Smooth muscle cell (in vitro differentiated cells): ENCODE measurements at regions not wholly inside any gene's neighbourhood (a gene's known extent, or its start where the extent isn't known, plus 50 kb on each side); places are given as distances from the start of the nearest gene placed in this dataset.

Experiments
- DNase-seq: peaks from one replicate; lab custom pipeline; 2025; ENCODE audit not compliant: unreplicated experiment; lab: John Stamatoyannopoulos, UW
- H2AFZ ChIP-seq: fragments of 200-600 bp; sonication (generic); 2 replicates; pipeline ENCODE4 v1.6.0; 2016; ENCODE audit warnings: antibody characterized with exemption, low read depth, mild to moderate bottlenecking
- H3F3A ChIP-seq: fragments of 200-600 bp; sonication (generic); 2 replicates; pipeline ENCODE4 v1.6.0; 2017; ENCODE audit warnings: antibody characterized with exemption, low read depth
- H3K27ac ChIP-seq: fragments of 200-600 bp; sonication (generic); 2 replicates; pipeline ENCODE4 v1.5.1; 2016; ENCODE audit warnings: low read depth, mild to moderate bottlenecking
- H3K27me3 ChIP-seq: fragments of 200-600 bp; sonication (generic); 2 replicates; pipeline ENCODE4 v1.6.1; 2016; ENCODE audit warnings: low read depth, mild to moderate bottlenecking
- H3K36me3 ChIP-seq: fragments of 200-600 bp; sonication (generic); 2 replicates; pipeline ENCODE4 v1.5.1; 2016; ENCODE audit warnings: low read depth
- H3K4me1 ChIP-seq: fragments of 200-600 bp; sonication (generic); 2 replicates; pipeline ENCODE4 v1.5.1; 2016; ENCODE audit warnings: low read depth
- H3K4me2 ChIP-seq: fragments of 200-600 bp; sonication (generic); 2 replicates; pipeline ENCODE4 v1.6.0; 2016; ENCODE audit warnings: mild to moderate bottlenecking
- H3K4me3 ChIP-seq: fragments of 200-600 bp; sonication (generic); 2 replicates; pipeline ENCODE4 v1.5.1; 2016; ENCODE audit warnings: mild to moderate bottlenecking
- H3K79me2 ChIP-seq: fragments of 200-600 bp; sonication (generic); 2 replicates; pipeline ENCODE4 v1.6.0; 2016; ENCODE audit warnings: low read depth, mild to moderate bottlenecking
- H3K9ac ChIP-seq: fragments of 200-600 bp; sonication (generic); 2 replicates; pipeline ENCODE4 v1.6.0; 2016; ENCODE audit warnings: low read depth
- H3K9me3 ChIP-seq: fragments of 200-600 bp; sonication (generic); replicated peaks from 2 replicates; pipeline ENCODE4 v1.5.1; 2016; ENCODE audit warnings: low read depth
- H4K20me1 ChIP-seq: fragments of 200-600 bp; sonication (generic); 2 replicates; pipeline ENCODE4 v1.6.0; 2016; ENCODE audit warnings: low read depth
- CTCF ChIP-seq: fragments of 200-600 bp; sonication (generic); IDR thresholded peaks from 2 replicates; pipeline ENCODE4 v1.5.1; 2017; ENCODE audit warnings: borderline replicate concordance, mild to moderate bottlenecking, antibody characterized with exemption; ENCODE audit not compliant: insufficient read depth, poor library complexity, severe bottlenecking
- WGBS: methylation state at CpG from one replicate; pipeline ENCODE4 v1.1.7; 2016; ENCODE audit warnings: low lambda C conversion rate; 5-methylcytosine and 5-hydroxymethylcytosine counted together

- H3K79me2 ChIP-seq = no peaks in the 10 kb centered on the region
- no peak overlapping the region for H2AFZ ChIP-seq
- no peaks in the 10 kb centered on the region for H3K9me3 ChIP-seq
- H4K20me1 ChIP-seq = no peaks in the 10 kb centered on the region
- H3K9ac ChIP-seq = no peak overlapping the region
- no peaks in the 10 kb centered on the region for H3K36me3 ChIP-seq
- no peaks in the 10 kb centered on the region for H3K4me1 ChIP-seq
- no peak overlapping the region for H3K4me2 ChIP-seq
- no peak for DNase-seq
- 82% methylated on average over 3 of the region's 3 CpGs for WGBS
- H3F3A ChIP-seq = no peaks in the 10 kb centered on the region
- no peak overlapping the region for H3K27ac ChIP-seq
- no peak for TF ChIP-seq CTCF
- no peaks in the 10 kb centered on the region for H3K27me3 ChIP-seq
- no peak overlapping the region for H3K4me3 ChIP-seq
Observed at GRCh38 chr9:135366104-135366503, 113.5 kb upstream of the PPP1R26 start.

GRCh38 chr9:135369412-135369990 is 110.1 kb upstream of the PPP1R26 start:
- no peak overlapping the region for H2AFZ ChIP-seq
- H3K4me3 ChIP-seq = no peak overlapping the region
- H3F3A ChIP-seq = no peaks in the 10 kb centered on the region
- no peak overlapping the region for H3K9ac ChIP-seq
- no peak overlapping the region for H3K27ac ChIP-seq
- H3K9me3 ChIP-seq = no peaks in the 10 kb centered on the region
- H3K79me2 ChIP-seq = no peaks in the 10 kb centered on the region
- no peaks in the 10 kb centered on the region for H3K4me1 ChIP-seq
- no peak for DNase-seq
- H3K27me3 ChIP-seq = no peaks in the 10 kb centered on the region
- no peaks in the 10 kb centered on the region for H3K36me3 ChIP-seq
- 80% methylated on average over 2 of the region's 2 CpGs for WGBS
- TF ChIP-seq CTCF = no peak
- no peaks in the 10 kb centered on the region for H4K20me1 ChIP-seq
- no peak overlapping the region for H3K4me2 ChIP-seq

- H3K36me3 ChIP-seq = no peaks in the 10 kb centered on the region
- H3K4me1 ChIP-seq = no peaks in the 10 kb centered on the region
- no peaks in the 10 kb centered on the region for H3K79me2 ChIP-seq
- H3K4me3 ChIP-seq = no peak overlapping the region
- H3K27me3 ChIP-seq = peaks cover 5% of the 10 kb centered on the region
- TF ChIP-seq CTCF = no peak
- no peaks in the 10 kb centered on the region for H4K20me1 ChIP-seq
- DNase-seq = no peak
- H3K9ac ChIP-seq = no peak overlapping the region
- no peak overlapping the region for H3K27ac ChIP-seq
- no peak overlapping the region for H3K4me2 ChIP-seq
- no peaks in the 10 kb centered on the region for H3K9me3 ChIP-seq
- WGBS = 87% methylated on average over 33 of the region's 33 CpGs
- H2AFZ ChIP-seq = no peak overlapping the region
- no peaks in the 10 kb centered on the region for H3F3A ChIP-seq
Observed at GRCh38 chr9:135370411-135371375, 108.9 kb upstream of the PPP1R26 start.
